NB4 (cell line): ENCODE measurements at regions not wholly inside any gene's neighbourhood (a gene's known extent, or its start where the extent isn't known, plus 50 kb on each side); places are given as distances from the start of the nearest gene placed in this dataset.

Experiments
- DNase-seq: peaks from one replicate; pipeline ENCODE4 v3.0.0; 2010; ENCODE audit warnings: low read depth
- H3K4me3 ChIP-seq: one replicate; pipeline ENCODE4 v1.5.1; 2011; ENCODE audit warnings: mild to moderate bottlenecking, low read depth, low read length, moderate library complexity
- CTCF ChIP-seq: IDR thresholded peaks from one replicate; pipeline ENCODE4 v1.5.1; 2012; ENCODE audit warnings: low read depth, low read length
- MAX ChIP-seq: IDR thresholded peaks from 2 replicates; pipeline ENCODE4 v1.6.1; 2011; ENCODE audit warnings: low read depth, low read length
- MYC ChIP-seq: IDR thresholded peaks from 2 replicates; pipeline ENCODE4 v1.6.1; 2011; ENCODE audit warnings: low read depth, low read length
- POLR2A ChIP-seq: IDR thresholded peaks from 2 replicates; pipeline ENCODE4 v1.6.1; 2011; ENCODE audit warnings: mild to moderate bottlenecking; ENCODE audit not compliant: insufficient read length; ENCODE audit errors: extremely low read depth

DNA sequence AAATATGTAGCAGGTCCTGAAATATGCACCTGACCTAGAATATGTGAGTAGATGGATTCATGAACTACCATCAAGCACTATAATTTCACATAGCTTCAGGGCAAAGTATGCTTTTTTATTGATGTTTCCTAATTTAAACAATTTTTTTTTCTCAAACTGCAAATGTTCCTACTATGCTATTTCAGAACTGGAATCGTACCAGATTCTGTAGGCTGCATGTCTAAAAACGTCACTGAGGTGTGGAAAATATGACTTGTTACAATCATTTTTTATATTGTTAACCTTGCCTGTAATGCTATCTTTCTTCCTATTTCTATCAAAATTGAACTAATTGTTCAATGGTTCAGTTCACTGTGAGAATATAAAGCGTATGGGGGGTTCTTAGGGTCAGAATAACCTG, 78.0 kb upstream of the RERGL start:
- DNase-seq = no peak
- no peak for TF ChIP-seq MYC
- no peak for TF ChIP-seq MAX
- no peak for TF ChIP-seq CTCF
- no peak for TF ChIP-seq POLR2A
- no peak overlapping the region for H3K4me3 ChIP-seq

- TF ChIP-seq POLR2A = no peak
- no peak for TF ChIP-seq MAX
- TF ChIP-seq CTCF = no peak
- TF ChIP-seq MYC = no peak
- no peak overlapping the region for H3K4me3 ChIP-seq
- no peak for DNase-seq
Measured at GRCh38 chr12:18165889-18166288, 75.9 kb upstream of the RERGL start.

DNA sequence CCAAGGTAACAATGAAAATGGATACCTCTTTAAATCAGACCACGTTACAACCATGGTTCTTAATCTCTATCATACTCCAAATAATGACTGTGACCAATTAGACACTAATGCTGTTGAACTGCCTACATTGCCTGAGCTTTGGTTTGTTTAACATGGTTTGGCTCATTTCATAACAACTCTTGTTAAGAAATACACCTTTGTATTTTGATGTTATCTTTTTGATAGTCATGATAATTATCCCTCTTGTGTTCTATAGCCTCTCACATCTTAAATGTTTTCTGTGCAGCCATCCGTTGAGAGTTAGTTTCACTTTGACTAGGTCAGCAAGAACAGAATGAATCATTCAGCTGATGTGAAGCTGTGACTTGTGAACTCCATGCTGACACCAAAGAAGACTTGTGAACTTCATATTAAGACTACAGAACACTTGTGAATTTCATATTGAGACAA, 75.5 kb upstream of the RERGL start:
- peak; percentile 7 for DNase-seq
- TF ChIP-seq MYC (no peak), CTCF (no peak), MAX (no peak)
- H3K4me3 ChIP-seq = peak overlapping the region; percentile 10

- H3K4me3 ChIP-seq = no peak overlapping the region
- DNase-seq = no peak
- TF ChIP-seq CTCF = no peak
- TF ChIP-seq POLR2A = no peak
- TF ChIP-seq MAX = no peak
- no peak for TF ChIP-seq MYC
Measured at GRCh38 chr12:18160901-18161300, 70.9 kb upstream of the RERGL start.

DNA sequence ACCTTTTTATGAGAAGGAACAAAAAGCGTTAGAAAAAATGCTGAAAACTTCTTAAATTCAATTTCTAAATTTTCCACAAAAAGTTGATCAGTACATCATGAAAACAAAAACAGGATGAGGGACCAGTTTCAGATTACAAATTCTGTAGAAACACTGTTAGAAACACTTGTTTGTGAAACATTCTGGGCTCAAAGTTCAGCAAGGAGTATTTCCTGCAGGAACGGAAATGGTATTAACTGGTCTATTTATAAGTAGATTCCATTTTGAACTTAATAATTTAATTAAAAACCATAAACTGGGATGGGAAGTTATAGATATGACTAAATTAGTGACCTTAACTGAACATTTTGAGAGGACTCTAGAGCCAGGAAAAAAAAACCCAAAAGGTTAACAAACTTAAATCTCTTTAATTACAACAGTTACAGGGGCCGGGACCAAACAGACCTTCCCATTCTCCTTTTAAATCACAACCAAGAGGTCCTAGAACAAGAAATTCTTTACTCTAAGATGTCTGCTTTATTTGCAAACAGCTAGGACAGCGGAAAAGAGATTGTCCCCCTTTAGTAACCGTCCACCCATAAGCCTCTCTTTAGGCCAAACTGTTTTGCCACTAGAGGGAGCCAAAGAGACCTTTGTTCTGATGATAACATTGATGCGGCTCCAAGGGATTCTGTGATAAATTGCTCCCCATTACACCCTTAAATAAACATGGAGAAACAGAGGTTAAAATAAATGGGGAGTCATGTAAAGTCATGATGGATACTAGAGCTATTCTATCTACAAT, 69.0 kb upstream of the RERGL start:
- TF ChIP-seq CTCF = peak; percentile 81
- TF ChIP-seq MAX = no peak
- peak; percentile 50 for DNase-seq
- no peak overlapping the region for H3K4me3 ChIP-seq

DNA sequence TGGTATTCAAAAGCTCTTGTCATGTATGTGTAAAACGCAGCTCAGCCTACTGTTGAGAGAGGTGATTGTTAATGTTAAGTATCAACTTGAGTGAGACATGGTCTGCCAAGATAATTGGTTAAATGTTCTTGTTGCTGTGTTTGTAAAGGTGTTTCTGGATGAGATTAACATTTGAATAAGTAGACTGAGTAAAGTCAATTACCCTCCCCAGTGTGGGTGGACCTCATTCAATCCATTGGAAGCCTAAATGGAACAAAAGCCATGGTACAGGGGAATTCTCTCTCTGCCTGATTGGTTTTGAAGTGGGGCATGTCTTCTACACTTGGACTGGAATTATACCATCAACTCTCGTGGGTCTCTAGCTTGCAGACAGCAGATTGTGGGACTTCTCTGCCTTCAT, 63.8 kb upstream of the RERGL start:
- H3K4me3 ChIP-seq = no peak overlapping the region
- no peak for TF ChIP-seq POLR2A
- no peak for TF ChIP-seq MAX
- no peak for TF ChIP-seq MYC
- TF ChIP-seq CTCF = no peak
- DNase-seq = no peak
